Keratinocyte (primary cell): ENCODE measurements at regions not wholly inside any gene's neighbourhood (a gene's known extent, or its start where the extent isn't known, plus 50 kb on each side); places are given as distances from the start of the nearest gene placed in this dataset.

Experiments
- DNase-seq: peaks from one replicate; pipeline ENCODE4 v3.0.0-alpha.2; 2011; ENCODE audit warnings: low read depth, missing footprints, low spot score
- FAIRE-seq: peaks from 2 replicates; lab custom pipeline; 2011; peaks lifted over from hg19 to GRCh38; lab: Jason Lieb, UNC
- H2AFZ ChIP-seq: 2 replicates; pipeline ENCODE4 v1.6.0; 2012; ENCODE audit warnings: low read length, control low read depth, inconsistent platforms; ENCODE audit not compliant: control insufficient read depth
- H3K27ac ChIP-seq: 2 replicates; pipeline ENCODE4 v1.5.1; 2011; ENCODE audit warnings: low read length; ENCODE audit not compliant: control insufficient read depth, insufficient read depth
- H3K27me3 ChIP-seq: 3 replicates; pipeline ENCODE4 v1.6.0; 2011; ENCODE audit warnings: low read length; ENCODE audit not compliant: control insufficient read depth, insufficient read depth; ENCODE audit errors: extremely low read depth
- H3K36me3 ChIP-seq, 2 experiments: 2 replicates in 1 of 2; 3 replicates in 1 of 2; pipeline ENCODE4 v1.5.1; 2011; ENCODE audit warnings: low read length in 2 of 2, mild to moderate bottlenecking in 1 of 2; ENCODE audit not compliant: control insufficient read depth in 2 of 2, insufficient read depth in 2 of 2; ENCODE audit errors: extremely low read depth in 1 of 2
- H3K4me1 ChIP-seq: 3 replicates; pipeline ENCODE4 v1.5.1; 2011; ENCODE audit warnings: low read length; ENCODE audit not compliant: control insufficient read depth, insufficient read depth; ENCODE audit errors: extremely low read depth
- H3K4me2 ChIP-seq: 3 replicates; pipeline ENCODE4 v1.6.0; 2011; ENCODE audit warnings: low read depth, low read length; ENCODE audit not compliant: control insufficient read depth, insufficient read depth; ENCODE audit errors: extremely low read depth
- H3K4me3 ChIP-seq, 3 experiments: fragments of 200-600 bp in 1 of 3; sonication (generic) in 1 of 3; 2 replicates in 2 of 3; 3 replicates in 1 of 3; pipeline ENCODE4 v1.5.1; 2011 to 2016; ENCODE audit warnings: low read length in 3 of 3, mild to moderate bottlenecking in 3 of 3, control low read depth in 2 of 3, inconsistent platforms in 1 of 3, low read depth in 1 of 3, mixed read lengths in 1 of 3, mixed run types in 1 of 3, moderate library complexity in 1 of 3; ENCODE audit not compliant: control insufficient read depth in 2 of 3, insufficient read depth in 2 of 3; ENCODE audit errors: extremely low read depth in 1 of 3
- H3K79me2 ChIP-seq: 2 replicates; pipeline ENCODE4 v1.6.0; 2012; ENCODE audit warnings: low read length; ENCODE audit not compliant: control insufficient read depth, insufficient read depth
- H3K9ac ChIP-seq: 3 replicates; pipeline ENCODE4 v1.6.0; 2011; ENCODE audit warnings: low read length; ENCODE audit not compliant: control insufficient read depth, insufficient read depth; ENCODE audit errors: extremely low read depth
- H3K9me1 ChIP-seq: 3 replicates; pipeline ENCODE4 v1.6.0; 2011; ENCODE audit warnings: low read length; ENCODE audit not compliant: control insufficient read depth, insufficient read depth; ENCODE audit errors: extremely low read depth
- H3K9me3 ChIP-seq: 2 replicates; pipeline ENCODE4 v1.5.1; 2012; ENCODE audit warnings: low read depth, low read length; ENCODE audit not compliant: control insufficient read depth
- H4K20me1 ChIP-seq: 3 replicates; pipeline ENCODE4 v1.6.0; 2011; ENCODE audit warnings: low read length; ENCODE audit not compliant: control insufficient read depth, insufficient read depth; ENCODE audit errors: extremely low read depth
- CTCF ChIP-seq, 3 experiments: IDR thresholded peaks in 1 of 3; conservative IDR thresholded peaks in 1 of 3; optimal IDR thresholded peaks in 1 of 3; 2 replicates in 2 of 3; 3 replicates in 1 of 3; pipeline versions ENCODE3 to v1.5.1; 2011; ENCODE audit warnings: low read length in 3 of 3, mild to moderate bottlenecking in 3 of 3, moderate library complexity in 2 of 3, control low read depth in 1 of 3, inconsistent platforms in 1 of 3; ENCODE audit not compliant: insufficient read depth in 2 of 3; ENCODE audit errors: extremely low read depth in 1 of 3
- EZH2 ChIP-seq: IDR thresholded peaks from one replicate; pipeline ENCODE4 v1.6.1; 2012; ENCODE audit warnings: inconsistent platforms, mild to moderate bottlenecking, low read length, moderate library complexity
- dilution Hi-C: fragments of 300-500 bp; cut with MboI; formaldehyde crosslinking; loops from one replicate; pipeline ENCODE4 v1.7.0; 2020; ENCODE audit warnings: low sequenced_read_pairs; ENCODE audit not compliant: extremely low pct_ligation_motif_present

GRCh38 chr3:8345398-8345797, 156.2 kb upstream of the LMCD1 start:
- H3K9me1 ChIP-seq: no peaks in the 10 kb centered on the region
- H3K9me3 ChIP-seq: no peaks in the 10 kb centered on the region
- no peaks in the 10 kb centered on the region for H3K4me1 ChIP-seq
- no peak for TF ChIP-seq EZH2
- TF ChIP-seq CTCF (optimal IDR thresholded peaks at IDR 0.05 in 1 of 3, IDR thresholded peaks at IDR 0.05 in 1 of 3, conservative IDR thresholded peaks at IDR 0.05 in 1 of 3; ENCODE audit: extremely low read depth in 1 of 3, insufficient read depth in 2 of 3, low read length in 3 of 3): no peak
- no peak overlapping the region for H3K27ac ChIP-seq
- no peak overlapping the region for H3K9ac ChIP-seq
- FAIRE-seq (no peak), DNase-seq (no peak)
- no peaks in the 10 kb centered on the region for H3K79me2 ChIP-seq
- no peaks in the 10 kb centered on the region for H3K36me3 ChIP-seq
- H3K4me3 ChIP-seq: no peak overlapping the region
- no peak overlapping the region for H3K4me2 ChIP-seq
- dilution Hi-C loops: no loop called here
- no peaks in the 10 kb centered on the region for H3K27me3 ChIP-seq
- H2AFZ ChIP-seq: no peak overlapping the region
- no peaks in the 10 kb centered on the region for H4K20me1 ChIP-seq

- dilution Hi-C loops: no loop called here
- no peak overlapping the region for H2AFZ ChIP-seq
- no peak overlapping the region for H3K4me2 ChIP-seq
- H3K36me3 ChIP-seq: no peaks in the 10 kb centered on the region
- no peaks in the 10 kb centered on the region for H3K4me1 ChIP-seq
- no peaks in the 10 kb centered on the region for H3K27me3 ChIP-seq
- no peak for TF ChIP-seq EZH2
- no peak overlapping the region for H3K27ac ChIP-seq
- no peaks in the 10 kb centered on the region for H3K79me2 ChIP-seq
- H3K9me1 ChIP-seq: no peaks in the 10 kb centered on the region
- H3K9me3 ChIP-seq: no peaks in the 10 kb centered on the region
- FAIRE-seq (no peak), DNase-seq (no peak)
- no peak overlapping the region for H3K4me3 ChIP-seq
- H3K9ac ChIP-seq: no peak overlapping the region
- H4K20me1 ChIP-seq: no peaks in the 10 kb centered on the region
Observed at GRCh38 chr3:8348076-8348475, 153.5 kb upstream of the LMCD1 start.

DNA sequence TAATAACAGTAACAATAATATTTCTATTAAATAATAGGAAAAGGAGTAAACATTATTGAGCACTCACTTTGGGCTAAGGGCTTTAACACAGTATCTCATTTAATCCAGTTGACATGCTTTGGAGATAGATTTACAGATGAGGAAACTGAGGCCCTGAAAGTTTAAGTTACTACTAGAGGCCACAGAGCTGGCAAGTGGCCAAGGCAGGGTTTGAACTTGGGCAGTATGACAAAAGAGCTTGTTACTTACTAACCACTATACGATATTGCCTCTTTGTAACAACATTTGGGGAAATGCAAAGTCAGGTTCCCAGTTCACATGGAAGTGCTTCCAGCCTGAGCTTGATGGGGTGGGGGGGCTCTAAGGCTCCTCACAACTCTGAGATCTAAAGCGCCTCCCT, 149.1 kb upstream of the LMCD1 start:
- TF ChIP-seq EZH2: no peak
- TF ChIP-seq CTCF (optimal IDR thresholded peaks at IDR 0.05 in 1 of 3, IDR thresholded peaks at IDR 0.05 in 1 of 3, conservative IDR thresholded peaks at IDR 0.05 in 1 of 3; ENCODE audit: extremely low read depth in 1 of 3, insufficient read depth in 2 of 3, low read length in 3 of 3): no peak
- FAIRE-seq: no peak
- no peak overlapping the region for H2AFZ ChIP-seq
- H3K79me2 ChIP-seq: no peaks in the 10 kb centered on the region
- H3K9ac ChIP-seq: no peak overlapping the region
- no peaks in the 10 kb centered on the region for H3K9me3 ChIP-seq
- H3K27me3 ChIP-seq: no peaks in the 10 kb centered on the region
- no peak overlapping the region for H3K27ac ChIP-seq
- H3K9me1 ChIP-seq: no peaks in the 10 kb centered on the region
- dilution Hi-C loops: no loop called here
- no peak for DNase-seq
- no peaks in the 10 kb centered on the region for H3K36me3 ChIP-seq
- no peak overlapping the region for H3K4me3 ChIP-seq
- H4K20me1 ChIP-seq: no peaks in the 10 kb centered on the region
- no peak overlapping the region for H3K4me2 ChIP-seq
- H3K4me1 ChIP-seq: no peaks in the 10 kb centered on the region
